ENCODE measurements at regions not wholly inside any gene's neighbourhood (a gene's known extent, or its start where the extent isn't known, plus 50 kb on each side); places are given as distances from the start of the nearest gene placed in this dataset.
"Not testable (repeated sequence)": the region's sequence is repeated elsewhere in the genome, so short reads cannot be mapped to it uniquely, and the experiment has no call there.

DNA sequence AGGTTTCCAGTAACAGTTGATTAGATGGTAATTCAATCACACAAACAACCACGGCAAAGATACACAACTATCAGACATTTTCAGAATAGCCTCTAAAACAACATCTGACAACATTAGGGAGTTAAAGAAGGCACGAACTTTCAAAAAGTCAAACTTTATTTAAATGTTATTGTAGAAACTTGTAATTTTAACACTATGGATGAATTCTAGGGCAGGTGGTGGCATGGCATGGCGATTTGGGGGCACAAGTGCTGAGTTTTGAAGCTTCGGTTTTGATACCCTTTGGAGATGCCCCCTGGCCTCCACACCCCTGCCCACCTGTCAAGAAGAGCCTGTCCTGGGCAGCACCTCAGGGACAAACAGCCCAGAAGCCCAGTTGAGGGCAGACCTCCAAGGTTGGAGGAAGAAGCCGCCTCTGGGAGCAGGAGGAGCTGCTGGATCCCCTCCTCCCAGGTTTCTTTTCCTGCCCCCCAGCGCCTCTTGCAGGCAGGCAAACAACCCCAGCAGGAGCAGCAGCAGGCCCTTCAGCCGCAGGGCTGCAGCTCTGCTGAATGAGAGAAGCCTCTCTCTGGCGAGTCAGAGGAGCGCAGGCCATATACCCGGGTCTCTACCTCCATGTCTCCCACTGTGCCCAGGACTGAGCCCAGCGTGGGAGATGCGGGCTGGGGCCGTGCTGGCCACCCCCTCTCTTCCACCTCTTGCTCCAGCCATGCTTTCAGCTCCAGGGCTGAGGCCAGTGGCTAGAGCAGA lies 102.1 kb upstream of the IGLL5 start:
- DNase-seq: no peak

DNA sequence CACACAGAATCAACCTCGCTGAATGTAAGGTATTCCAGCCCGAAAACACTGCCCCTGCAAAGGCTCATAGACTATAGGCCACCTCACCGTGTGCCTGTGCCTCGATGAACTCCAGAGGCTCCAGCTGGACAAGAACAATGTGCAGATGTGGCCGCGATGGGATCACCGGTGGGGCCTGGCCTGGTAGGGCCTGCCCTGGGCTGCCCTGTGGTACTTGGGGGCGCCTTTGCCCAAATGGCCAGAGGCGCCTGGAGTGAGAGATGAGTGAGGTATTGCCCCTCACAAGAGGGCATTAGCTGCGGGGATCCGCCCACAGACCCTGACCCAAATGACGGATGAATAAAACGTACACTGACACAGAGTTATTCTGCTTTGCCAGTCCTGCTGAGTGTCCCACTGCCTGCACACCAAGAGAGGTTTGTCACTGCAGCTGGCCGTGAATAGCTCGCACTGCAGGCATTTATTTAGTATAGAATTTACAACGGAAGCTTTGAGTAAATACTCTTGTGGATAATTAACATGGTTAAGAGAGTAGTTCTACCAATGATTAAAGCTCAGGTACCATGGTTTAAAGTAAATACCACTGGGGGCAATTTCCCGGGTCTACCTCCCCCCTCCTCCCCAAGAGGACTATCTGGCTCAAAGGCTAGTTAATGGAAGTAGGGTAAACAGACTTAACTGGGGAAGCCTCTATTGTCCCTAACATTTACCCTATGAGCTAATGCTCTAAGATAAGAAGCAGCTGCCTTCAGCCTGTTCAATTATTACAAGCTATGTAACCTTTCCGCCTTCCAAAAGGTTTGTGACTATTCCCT lies 101.1 kb upstream of the IGLL5 start:
- DNase-seq: no peak

DNA sequence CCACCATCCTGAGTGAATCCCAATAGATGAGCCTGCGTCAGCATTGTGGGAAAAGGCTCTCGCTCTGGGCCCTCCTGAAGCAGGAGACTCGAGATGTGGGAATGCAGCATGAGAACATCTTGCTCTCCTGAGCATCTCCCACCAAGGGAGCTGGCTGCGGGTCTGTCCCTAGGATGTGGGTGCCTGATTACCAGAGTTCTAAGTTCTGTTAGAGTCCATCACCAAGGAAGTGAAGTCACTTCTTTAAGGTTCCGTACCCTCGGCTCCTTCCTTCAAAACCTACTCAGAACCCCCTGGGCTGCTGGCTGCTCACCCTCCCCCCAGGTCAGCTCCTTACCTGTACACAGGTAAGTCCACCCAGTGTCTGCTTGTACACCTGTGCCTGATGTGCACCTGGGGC lies 100.5 kb upstream of the IGLL5 start:
- no peak for DNase-seq

DNA sequence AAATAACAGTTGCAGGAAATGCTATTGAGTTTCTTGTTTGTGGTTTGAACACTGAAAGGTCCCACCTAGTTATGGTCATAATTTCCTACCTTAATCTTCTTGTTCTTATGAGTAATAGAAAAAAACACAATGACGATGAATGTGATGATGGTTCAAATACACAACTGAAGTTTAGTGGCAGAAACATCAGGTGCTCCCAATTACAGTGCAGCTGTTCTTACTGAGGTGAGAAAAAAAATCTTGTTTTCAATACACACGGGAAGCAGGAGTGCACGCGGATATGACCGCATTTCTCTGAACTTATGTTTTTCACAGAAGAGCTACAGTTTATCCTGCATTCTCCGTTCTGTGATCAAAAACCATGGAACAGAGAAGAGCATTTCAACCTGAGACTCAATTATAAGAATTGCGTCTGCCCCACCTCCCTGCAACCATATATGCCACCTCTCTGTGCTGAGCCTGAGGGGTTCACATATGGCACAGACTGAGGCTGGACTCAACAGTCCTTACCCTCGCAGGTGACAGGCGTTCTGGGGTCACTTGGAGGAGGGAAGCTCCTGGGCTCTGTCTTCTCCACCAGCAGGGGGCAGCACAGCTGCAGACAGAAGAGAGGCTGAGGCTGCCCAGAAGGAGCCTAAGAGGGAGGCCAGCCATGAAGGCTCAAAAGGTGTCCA lies 99.7 kb upstream of the IGLL5 start:
- no peak for DNase-seq

DNA sequence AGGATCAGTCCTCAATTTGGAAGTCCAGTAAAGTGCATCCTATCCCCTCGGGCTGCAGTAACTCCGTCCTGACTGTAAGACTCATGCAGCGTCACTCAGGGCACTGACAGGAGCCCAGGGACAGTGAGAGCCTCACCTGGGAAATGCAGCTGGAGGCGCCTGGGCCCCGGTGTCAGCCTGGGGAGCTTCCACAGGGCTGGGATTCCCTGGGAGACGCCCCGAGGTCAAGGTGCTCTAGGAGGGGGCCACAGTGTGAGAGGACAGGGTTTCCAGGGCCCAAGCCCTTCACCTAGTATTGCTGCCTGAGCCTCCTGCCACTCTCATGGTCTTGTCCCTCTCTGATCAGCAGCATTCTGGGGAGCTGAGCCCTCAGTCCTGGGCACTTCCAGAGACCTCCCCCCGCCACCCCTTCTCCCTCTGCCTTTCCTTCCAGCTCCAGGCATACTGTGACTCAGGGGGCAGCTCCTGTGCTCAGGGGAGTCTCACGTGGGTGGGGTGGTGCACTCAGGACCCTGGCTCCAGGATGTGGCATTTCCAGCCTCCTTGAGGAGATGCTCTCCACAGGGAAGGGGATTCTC lies 99.1 kb upstream of the IGLL5 start:
- DNase-seq: no peak

DNA sequence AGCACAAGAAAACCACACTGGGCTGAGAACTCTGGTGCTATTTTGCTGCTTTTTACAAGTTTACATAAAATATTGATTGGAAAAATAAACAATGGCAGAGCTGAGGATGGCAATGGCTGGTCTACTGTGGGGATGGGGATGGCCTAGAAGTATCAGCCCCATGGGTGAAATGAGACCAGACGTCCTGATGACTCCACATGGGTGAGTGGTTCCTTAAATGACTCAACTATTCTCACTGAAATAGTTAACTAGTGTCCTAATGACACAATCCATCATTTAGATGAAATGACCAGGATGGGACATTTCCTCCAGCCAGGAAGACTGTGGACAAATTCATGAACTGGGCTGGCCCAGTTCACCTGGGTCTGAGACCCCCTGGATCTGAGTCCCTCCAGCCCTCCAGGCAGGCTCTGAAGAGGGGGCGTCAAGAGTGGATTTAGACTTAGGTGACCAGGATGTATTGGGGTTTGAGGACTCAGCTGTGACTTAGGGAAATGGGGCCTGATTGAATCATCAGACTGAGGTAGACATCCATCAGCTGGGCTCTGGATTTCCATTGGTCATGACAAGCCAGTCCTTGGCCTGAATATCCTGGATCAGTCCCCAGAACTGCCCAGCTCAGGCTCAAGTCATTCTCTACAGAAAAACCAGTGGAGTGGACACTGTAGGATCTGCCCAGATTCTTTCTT lies 98.2 kb upstream of the IGLL5 start:
- DNase-seq: no peak

DNA sequence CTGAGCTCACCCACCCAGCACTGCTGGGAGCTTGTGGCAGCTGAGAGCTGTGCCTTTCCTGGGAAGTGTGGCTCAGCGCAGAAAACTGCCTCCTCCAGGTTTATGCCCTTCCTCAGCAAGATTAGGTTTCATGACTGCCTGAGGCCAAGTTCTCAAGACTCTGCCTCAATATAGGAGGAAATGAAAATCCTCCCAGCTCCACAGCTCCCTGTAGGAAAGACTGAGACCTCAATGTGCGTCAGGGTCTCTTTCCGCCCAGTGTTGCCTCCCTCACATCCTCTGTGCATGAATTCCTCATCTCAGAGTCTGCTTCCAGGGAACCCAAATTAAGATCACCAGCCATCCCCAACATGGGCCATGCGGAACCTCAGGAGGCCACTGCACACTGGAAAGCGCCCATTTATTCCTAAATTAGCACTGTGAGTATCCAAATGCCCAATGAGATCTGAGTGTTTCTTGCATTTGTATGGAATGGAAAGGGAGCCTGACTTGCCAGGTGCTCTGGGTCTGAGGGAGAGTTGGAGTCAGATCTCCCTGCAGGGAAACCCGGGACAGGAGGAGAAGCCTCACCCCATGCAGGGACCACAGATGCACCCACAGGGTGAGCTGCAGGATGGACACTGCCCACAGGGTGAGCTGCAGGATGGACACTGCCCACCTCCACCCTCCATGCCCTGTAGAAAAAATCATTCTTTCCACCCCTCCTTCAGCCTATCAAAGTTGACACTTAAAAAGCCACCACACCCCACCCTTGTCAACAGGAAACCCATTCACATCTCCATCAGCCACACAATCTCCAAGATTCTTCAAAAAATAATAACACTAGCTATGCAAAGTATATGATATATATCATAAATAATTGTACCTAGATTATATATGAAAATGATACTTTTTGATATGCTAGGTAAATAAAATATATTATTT lies 97.4 kb upstream of the IGLL5 start:
- no peak for DNase-seq

DNA sequence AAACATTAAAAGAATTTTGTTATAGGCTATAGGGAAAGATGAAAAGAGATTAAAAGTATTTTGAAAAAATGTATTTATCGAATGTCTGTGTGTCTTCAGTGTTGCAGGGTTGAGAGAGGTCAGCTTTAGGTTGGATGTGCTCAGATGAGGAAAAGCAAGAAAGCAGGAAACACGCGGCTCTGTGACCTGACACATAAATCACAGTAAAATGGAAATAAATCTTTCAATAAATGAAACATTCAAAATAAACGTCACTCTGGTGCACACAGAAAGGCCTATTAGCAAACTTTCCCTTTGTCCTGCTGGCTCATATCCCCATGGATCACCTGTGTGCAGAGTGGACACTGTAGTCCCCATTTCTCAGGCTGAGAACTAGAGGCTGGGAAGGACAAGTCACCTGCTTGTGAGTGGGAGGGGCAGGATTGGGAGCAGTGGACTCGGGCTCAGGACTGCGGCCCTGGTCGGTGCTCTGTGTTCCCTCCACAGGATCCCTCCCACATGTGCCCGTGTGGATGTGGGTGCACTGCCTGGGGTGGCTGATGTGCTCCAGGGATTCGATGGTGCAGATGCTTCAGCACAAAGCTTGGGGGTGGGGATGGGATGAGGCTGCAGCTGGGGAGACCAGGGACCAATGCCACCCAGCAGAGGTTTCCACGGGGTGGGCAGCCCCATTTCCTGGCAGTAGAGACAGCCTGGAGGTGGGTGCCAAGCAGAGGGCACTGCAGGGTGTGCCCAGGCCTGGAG lies 96.0 kb upstream of the IGLL5 start:
- DNase-seq: no peak

DNA sequence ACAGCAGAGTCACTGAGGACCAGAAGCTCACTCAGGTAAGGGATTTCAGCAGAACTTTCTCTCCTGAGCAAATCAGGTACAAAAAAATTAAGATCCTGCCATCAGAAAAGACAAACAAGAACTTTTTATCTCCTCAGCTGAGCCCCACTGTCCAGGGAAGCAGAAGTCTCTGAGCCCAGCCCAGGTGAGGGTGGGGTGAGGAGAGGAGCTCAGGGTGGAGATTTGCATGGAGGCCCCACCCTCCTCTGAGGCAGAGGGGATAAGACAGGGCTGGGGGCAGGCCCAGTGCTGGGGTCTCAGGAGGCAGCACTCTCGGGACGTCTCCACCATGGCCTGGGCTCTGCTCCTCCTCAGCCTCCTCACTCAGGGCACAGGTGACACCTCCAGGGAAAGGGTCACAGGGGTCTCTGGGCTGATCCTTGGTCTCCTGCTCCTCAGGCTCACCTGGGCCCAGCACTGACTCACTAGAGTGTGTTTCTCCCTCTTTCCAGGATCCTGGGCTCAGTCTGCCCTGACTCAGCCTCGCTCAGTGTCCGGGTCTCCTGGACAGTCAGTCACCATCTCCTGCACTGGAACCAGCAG lies 95.3 kb upstream of the IGLL5 start:
- DNase-seq: not testable (repeated sequence)

DNA sequence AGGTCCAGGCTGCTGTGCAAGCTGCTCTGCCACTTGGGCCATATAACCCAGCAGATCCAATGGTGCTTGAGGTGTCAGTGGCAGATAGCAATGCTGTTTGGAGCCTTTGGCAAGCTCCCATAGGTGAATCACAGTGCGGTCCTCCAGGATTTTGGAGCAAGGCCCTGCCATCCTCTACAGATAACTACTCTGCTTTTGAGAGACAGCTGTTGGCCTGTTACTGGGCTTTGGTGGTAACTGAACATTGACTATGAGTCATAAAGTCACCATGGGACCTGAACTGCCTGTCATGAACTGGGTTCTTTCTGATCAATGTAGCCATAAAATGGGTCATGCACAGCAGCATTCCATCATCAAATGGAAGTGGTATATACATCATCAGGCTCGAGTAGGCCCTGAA lies 92.0 kb upstream of the IGLL5 start:
- DNase-seq: not testable (repeated sequence)

DNA sequence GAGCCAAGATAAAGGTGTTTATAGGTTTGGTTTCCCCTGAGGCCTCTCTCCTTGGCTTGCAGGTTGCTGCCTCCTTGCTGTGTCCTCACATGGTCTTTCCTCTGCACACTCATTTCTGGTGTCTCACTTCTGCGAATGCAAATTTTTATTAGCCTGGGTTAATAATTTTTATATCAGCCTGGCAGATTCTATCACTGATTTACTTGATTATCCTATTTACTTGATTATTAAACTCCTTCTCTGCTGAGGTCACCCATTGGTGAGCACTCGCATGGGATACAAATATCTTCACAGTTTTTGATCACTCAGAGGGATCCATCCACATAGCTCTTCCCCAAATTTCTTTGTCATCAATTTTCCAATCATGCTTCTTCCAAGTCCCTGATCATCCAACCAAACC lies 90.9 kb upstream of the IGLL5 start:
- DNase-seq: no peak

DNA sequence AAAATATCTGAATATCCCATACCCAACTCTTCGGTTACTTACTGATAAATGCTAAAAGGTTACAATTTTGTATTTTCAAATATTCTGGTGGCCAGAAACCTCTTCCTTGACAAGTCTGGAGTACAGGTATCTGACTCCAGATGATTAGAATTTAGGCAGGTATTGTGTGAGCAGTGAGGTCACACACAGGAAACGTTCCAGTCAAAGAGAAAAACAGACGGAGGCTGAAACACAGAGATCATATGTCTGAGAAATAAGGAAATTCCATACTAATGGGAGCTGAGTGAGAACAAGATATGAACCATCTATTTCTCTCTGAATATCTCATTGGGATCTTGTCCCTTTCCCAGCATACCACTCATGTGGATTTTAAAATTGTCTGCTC lies 89.4 kb upstream of the IGLL5 start:
- DNase-seq: no peak

DNA sequence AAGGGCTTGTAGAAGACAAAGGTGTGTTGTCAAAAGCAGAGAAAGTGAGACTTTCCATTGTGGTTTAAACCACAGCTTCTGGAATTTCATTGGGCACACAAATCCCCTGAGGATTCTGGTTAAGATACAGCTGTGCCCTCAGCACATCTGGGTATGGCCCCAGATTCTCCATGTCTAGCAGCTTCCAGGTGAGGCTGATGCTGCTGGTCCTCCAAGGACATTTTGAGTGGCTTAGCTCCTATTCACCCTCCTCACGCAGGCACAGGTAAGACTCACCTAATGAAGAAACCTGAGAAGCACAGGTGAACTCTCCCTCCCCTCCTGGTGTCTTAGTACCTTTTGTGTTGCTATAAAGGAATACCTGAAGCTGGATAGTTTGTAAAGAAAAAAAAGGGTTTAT lies 88.9 kb upstream of the IGLL5 start:
- DNase-seq: no peak

DNA sequence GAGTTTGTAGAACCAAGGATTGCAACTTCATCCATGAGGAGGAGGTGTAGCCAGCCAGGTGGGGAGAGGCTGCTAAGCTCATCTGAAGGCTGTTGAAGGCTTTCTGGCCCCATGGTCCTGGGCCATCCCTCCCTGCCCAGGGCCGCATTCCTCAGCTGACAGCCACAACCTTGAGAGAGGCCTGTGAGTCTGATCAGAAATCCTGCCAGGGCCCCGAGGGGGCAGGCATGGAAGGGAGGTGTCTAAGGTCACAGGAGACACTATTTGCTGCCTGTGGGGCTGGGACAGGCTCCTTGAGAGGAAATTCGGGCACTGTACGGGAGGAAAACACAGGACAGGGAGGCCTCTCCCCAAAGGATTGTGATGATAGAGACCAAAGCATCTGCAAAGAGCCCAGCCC lies 88.1 kb upstream of the IGLL5 start:
- no peak for DNase-seq

DNA sequence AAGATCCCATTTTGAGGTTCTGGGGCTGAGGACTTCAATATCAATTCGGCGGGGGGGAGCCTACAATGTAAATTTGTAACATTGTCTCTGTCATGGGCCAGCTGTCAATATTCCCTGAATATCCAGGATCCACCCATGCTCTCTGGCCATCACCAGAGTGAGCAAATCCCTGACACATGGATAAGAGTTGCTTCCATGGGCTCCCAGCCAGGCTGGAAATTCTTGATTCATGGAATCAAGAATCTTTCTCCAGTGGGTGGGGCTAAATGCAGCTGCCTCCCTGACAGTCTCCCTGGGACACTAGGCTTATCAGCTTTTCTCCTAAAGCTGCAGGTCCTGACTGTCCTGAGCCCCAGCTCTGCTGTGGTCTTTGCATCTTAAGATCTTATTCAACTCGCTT lies 86.9 kb upstream of the IGLL5 start:
- no peak for DNase-seq

DNA sequence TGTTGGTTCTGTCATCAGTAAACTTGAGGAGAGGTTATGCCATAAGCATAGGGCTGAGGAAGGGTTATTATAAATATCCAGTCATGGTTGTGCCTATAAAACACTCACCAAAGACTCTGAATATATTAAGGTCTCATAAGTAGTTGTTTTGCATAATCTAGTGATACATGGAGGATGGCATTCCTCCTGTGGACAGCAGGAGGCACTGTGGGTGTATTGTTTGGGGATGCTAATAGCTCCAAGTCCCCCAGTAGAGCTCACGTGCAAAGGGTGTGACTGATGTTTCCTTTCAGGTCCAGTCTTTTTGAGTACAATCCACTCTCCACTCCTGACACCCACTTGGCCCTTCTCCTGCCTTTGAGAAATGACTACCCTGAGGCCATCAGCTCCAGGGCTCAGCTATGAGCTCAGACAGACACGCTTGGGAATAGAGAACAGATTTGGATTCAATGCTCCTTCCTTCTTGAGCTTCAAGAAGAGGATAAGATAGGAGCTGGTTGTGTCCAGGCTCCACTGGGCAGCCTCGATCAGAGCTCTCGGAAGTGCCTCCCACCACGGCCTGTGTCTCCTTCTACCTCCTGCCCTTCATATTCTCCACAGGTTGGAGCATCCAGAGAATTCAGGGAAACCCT lies 85.2 kb upstream of the IGLL5 start:
- DNase-seq: no peak

DNA sequence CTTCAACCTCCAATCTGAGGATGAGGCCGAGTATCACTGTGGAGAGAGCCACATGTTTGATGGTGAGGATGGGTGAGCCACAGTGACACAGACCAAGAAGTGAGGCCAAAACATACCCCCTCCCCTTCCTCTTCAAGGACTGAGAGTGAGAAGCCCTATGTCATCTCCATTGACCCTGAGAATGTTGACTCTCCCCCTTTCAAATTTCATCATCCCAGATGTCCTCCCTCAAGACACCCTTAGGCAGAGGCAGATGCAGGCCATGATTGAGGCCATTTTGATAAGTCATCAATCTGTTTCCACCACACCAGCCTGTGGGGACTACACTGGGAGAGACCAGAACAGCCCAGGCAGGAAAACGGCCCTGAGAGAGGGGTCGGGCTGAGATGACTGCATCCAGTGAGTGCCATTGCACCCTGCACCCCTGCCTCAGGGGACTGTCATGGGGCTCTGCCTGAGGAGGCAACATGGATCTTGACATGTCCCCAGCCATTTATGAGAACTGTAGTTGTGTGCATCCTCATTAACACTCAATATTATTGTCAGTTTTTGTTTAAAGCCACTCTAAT lies 84.2 kb upstream of the IGLL5 start:
- no peak for DNase-seq

DNA sequence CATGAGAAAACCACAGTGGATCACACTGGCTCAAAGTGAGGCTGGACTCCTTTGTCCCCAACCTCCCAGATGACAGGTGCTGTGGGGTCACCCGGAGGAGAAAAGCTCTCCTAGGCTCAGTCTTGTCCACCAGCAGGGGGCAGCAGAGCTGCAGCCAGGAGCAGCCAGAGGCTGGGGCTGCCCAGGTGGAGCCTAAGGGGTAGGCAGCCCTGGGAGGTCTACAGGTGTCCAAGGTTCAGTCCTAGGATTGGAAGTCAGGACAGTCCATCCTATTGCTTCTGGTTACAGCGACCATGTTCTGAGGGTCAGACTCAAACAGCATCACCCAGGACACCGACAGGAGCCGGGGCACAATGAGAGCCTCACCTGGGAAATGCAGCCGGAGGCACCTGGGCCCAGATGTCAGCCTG lies 77.6 kb upstream of the IGLL5 start:
- DNase-seq: peak; percentile 24

DNA sequence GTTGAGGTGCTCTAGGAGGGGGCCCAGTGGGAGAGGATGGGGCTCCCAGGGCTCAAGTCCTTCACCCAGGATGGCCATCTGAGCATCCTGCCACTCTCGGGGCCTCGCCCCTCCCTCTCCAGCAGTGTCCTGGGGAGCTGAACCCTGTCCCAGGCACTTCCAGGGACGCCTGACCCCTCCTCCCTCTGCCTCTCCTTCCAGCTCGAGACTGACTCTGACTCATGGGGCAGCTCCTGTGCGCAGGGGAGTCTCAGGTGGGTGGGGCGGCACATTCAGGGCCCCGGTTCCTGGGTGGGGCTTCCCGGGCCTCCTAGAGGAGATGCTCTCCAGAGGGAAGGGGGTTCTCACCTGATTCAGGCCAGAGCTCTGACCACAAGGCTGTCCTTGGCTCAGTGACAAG lies 77.1 kb upstream of the IGLL5 start:
- DNase-seq: no peak
